ENCODE measurements at regions not wholly inside any gene's neighbourhood (a gene's known extent, or its start where the extent isn't known, plus 50 kb on each side); places are given as distances from the start of the nearest gene placed in this dataset.

- ChIA-PET POLR2A (no interaction called here), CTCF (interaction anchor here (0.6 to 1.4 kb wide), 3 partner anchors 18 to 1793 kb away, joined by 3 to 4 read pairs (median 4); no protein-coding TSS in a partner anchor)
- no peaks in the 10 kb centered on the region for H3K36me3 ChIP-seq (ENCODE audit: control insufficient read depth, insufficient read depth, low read length)
- H3K27me3 ChIP-seq (ENCODE audit: control insufficient read depth, insufficient read depth, low read length), result no peaks in the 10 kb centered on the region
- no peak overlapping the region for H3K4me3 ChIP-seq (ENCODE audit: low read depth, low read length)
- no peak for DNase-seq (ENCODE audit: low read depth)
- TF ChIP-seq CTCF (IDR thresholded peaks at IDR 0.05; ENCODE audit: insufficient read depth, low read depth, low read length), result peak; percentile 58
These were observed 1793.9 kb downstream of the NCAM2 start for GRCh38 chr21:22791986-22792560.

GRCh38 chr21:22795091-22795490 is 1796.9 kb downstream of the NCAM2 start:
- Histone ChIP-seq H3K27me3 (ENCODE audit: control insufficient read depth, insufficient read depth, low read length) (no peaks in the 10 kb centered on the region), H3K36me3 (ENCODE audit: control insufficient read depth, insufficient read depth, low read length) (no peaks in the 10 kb centered on the region), H3K4me3 (ENCODE audit: low read depth, low read length) (no peak overlapping the region)
- ChIA-PET POLR2A (no interaction called here), CTCF (no interaction called here)
- TF ChIP-seq CTCF (IDR thresholded peaks at IDR 0.05; ENCODE audit: insufficient read depth, low read depth, low read length), result no peak
- no peak for DNase-seq (ENCODE audit: low read depth)

- Histone ChIP-seq H3K36me3 (ENCODE audit: control insufficient read depth, insufficient read depth, low read length) (no peaks in the 10 kb centered on the region), H3K27me3 (ENCODE audit: control insufficient read depth, insufficient read depth, low read length) (no peaks in the 10 kb centered on the region), H3K4me3 (ENCODE audit: low read depth, low read length) (no peak overlapping the region)
- ChIA-PET POLR2A (no interaction called here), CTCF (no interaction called here)
- DNase-seq (ENCODE audit: low read depth), result no peak
- TF ChIP-seq CTCF (IDR thresholded peaks at IDR 0.05; ENCODE audit: insufficient read depth, low read depth, low read length), result no peak
These were observed 1797.4 kb downstream of the NCAM2 start for GRCh38 chr21:22795644-22796043.

DNA sequence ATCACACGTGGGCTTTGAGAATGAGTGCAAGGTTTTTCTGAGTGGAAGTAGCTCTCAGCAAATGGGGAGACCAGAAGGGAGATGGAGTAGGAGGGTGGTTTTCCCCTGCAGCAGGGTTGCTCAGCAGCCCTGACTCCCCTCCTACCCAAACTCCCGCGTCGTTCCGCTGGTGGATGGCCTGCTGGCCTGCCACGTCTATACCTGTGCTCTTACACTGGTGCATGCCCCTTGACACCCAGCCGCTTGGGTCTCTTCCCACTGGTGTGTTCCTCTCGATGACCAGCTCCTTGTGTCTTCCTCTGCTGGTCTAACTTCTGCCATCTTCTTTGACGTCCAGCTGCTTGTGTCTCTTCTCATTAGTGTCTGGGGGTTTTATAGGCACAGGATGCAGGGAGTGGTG is 1797.9 kb downstream of the NCAM2 start:
- no peaks in the 10 kb centered on the region for H3K27me3 ChIP-seq (ENCODE audit: control insufficient read depth, insufficient read depth, low read length)
- CTCF ChIA-PET, result no interaction called here
- TF ChIP-seq CTCF (IDR thresholded peaks at IDR 0.05; ENCODE audit: insufficient read depth, low read depth, low read length), result no peak
- POLR2A ChIA-PET, result no interaction called here
- H3K4me3 ChIP-seq (ENCODE audit: low read depth, low read length), result no peak overlapping the region
- DNase-seq (ENCODE audit: low read depth), result no peak
- no peaks in the 10 kb centered on the region for H3K36me3 ChIP-seq (ENCODE audit: control insufficient read depth, insufficient read depth, low read length)

DNA sequence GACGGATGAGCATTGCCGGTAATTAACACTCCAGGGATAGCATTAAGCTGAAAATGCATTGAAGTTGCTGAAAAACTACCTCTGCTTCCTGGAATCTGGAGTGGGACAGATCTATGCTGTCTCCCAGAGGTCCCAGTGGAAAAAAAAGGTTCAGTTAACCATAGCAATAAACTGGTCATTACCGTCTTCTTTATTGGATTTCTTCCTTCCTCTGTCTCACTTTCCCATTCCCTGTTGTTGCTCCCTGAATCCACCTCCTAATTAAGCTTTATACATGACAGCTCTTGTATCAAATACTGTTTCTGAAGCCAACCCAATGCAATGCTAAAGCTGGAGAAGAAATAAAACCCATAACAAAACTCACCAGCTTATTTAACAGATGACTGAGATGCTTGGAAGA is 1805.9 kb downstream of the NCAM2 start:
- DNase-seq (ENCODE audit: low read depth), result no peak
- ChIA-PET CTCF (no interaction called here), POLR2A (no interaction called here)
- Histone ChIP-seq H3K27me3 (ENCODE audit: control insufficient read depth, insufficient read depth, low read length) (no peaks in the 10 kb centered on the region), H3K36me3 (ENCODE audit: control insufficient read depth, insufficient read depth, low read length) (no peaks in the 10 kb centered on the region), H3K4me3 (ENCODE audit: low read depth, low read length) (no peak overlapping the region)
- TF ChIP-seq CTCF (IDR thresholded peaks at IDR 0.05; ENCODE audit: insufficient read depth, low read depth, low read length), result no peak
